NCI-H82 treated with DMSO at 0.1 percent for 48 hours (cell line): ENCODE measurements at regions not wholly inside any gene's neighbourhood (a gene's known extent, or its start where the extent isn't known, plus 50 kb on each side); places are given as distances from the start of the nearest gene placed in this dataset.
"Not testable (repeated sequence)": the region's sequence is repeated elsewhere in the genome, so short reads cannot be mapped to it uniquely, and the experiment has no call there.

Source experiments
- DNase-seq: peaks from one replicate; lab custom pipeline; 2025; ENCODE audit not compliant: unreplicated experiment; lab: John Stamatoyannopoulos, UW

DNA sequence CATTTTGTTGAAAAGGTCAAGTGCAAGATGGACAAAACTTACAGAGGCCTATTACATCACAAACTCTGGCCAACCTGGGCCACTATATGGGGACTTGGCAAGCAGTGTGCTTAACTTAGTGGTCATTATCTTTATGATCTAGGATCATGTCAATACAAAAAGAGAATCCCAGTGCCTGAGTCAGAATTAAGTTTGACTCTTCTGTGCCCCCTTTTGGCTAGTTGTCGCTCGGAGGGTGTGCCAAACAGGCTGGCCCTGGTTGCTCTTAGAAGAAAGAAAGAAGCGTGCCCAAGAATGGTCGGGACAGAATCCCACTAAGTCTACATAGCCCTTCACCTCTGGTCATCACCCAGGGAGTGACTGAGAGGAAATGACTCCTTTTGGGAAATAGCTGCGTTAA is 100.1 kb downstream of the EIF4E start:
- no peak for DNase-seq

GRCh38 chr4:98827661-98828060 is 101.3 kb downstream of the EIF4E start:
- no peak for DNase-seq

- no peak for DNase-seq
These were observed 106.8 kb downstream of the EIF4E start for GRCh38 chr4:98822144-98822543.

DNA sequence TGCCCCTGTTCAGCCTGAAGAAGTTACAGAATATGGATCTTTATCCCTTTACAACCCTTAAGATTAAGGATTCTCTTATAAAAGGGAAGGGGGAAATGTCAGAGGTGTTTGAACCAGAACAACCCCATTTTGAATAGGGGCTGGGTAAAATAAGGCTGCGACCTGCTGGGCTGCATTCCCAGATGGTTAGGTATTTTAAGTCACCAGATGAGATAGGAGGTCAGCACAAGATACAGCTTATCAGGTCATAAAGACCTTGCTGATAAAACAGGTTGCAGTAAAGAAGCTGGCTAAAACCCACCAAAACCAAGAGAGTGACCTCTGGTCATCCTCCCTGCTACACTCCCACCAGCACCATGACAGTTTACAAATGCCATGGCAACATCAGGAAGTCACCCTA is 110.8 kb downstream of the EIF4E start:
- DNase-seq: not testable (repeated sequence)

- DNase-seq: no peak
These were observed 112.1 kb downstream of the EIF4E start for GRCh38 chr4:98816816-98817215.

DNA sequence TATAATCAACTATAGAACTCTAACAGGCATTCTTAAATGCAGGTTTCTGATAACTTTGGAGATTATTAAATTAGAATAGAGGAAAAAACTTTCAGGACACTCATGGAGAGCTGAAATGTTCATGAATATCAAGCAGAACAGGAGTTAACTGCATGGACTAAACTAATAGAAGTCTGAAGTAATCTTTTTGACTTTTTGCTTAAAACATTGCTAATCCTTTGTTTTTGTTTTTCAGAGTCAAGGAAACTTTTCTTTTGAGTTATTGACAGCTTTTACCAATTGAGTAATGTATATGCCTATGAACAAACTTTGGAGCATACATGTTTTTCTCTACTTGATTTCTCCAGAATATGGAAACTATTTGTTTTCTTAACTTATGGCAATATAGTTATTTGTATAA is 112.5 kb downstream of the EIF4E start:
- DNase-seq: no peak

- no peak for DNase-seq
These were observed 124.5 kb downstream of the EIF4E start for GRCh38 chr4:98804403-98804802.

DNA sequence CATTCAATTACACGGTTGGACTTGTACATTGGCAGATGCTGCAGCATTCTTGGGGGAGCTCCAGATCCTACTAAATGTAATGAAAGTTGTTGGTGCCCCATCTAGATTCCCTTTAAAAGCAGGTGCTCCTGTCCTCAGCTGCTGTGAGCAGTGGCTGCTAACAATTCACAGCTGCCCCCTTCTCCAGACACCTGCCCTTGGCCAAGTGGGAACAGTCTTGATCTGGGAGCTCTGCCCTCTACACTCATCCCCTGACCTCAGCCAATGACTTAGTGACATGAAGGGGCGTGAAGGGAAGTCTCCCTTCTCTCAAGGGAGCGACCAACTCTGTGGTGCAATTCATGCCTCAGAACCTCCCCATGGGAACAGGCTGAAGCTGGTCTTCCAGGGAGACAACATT is 125.7 kb downstream of the EIF4E start:
- no peak for DNase-seq

- no peak for DNase-seq
These were observed 126.1 kb downstream of the EIF4E start for GRCh38 chr4:98802770-98803198.

- no peak for DNase-seq
These were observed 127.6 kb downstream of the EIF4E start for GRCh38 chr4:98801259-98801725.

DNA sequence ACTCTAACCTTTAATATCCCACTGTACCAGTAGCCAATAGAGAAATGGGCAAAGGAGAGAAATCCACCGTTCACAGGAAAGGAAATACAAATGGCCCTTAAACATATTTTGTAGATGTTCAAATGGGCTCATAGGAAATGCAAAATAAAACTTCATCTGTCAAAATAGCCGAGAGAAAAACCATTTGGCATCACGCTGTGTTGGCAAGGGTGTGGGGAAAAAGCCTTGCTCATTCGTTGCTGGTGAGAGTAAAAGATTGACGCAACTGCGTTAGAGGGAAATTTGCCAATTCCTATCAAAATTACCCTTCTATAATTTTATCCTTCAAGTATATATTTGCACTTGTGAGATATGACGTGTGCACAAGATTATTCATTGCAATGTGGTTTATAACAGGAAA is 131.9 kb downstream of the EIF4E start:
- no peak for DNase-seq

DNA sequence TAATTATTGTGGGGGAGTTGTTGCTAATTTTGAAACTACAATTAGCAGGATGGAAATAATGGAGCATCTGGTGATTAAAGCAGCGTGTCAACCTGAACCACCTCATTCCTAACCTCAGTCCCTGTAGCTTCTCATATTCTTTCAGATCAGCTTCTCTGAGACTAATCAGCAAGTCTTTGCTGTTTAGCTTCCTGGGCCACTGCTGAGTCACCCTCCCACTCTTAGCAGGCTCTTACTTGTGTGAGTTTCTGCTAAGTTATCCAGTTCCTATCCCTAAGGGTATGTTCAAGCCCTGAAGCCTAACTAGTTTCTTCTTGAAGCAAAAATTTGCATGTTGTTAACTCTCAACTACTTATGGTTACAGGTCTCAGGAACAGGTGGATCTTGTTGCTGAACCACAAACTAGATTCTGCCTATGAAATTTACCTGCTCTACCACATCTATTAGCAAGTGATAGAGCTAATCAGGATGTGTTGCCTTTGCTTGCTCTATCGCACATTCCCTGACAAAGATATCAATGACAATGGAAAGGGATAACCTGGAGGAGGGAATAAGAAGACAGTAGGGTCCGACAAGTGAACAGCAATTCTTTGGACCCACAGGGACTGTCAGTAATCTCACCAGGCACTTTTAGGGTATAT is 134.2 kb downstream of the EIF4E start:
- no peak for DNase-seq

DNA sequence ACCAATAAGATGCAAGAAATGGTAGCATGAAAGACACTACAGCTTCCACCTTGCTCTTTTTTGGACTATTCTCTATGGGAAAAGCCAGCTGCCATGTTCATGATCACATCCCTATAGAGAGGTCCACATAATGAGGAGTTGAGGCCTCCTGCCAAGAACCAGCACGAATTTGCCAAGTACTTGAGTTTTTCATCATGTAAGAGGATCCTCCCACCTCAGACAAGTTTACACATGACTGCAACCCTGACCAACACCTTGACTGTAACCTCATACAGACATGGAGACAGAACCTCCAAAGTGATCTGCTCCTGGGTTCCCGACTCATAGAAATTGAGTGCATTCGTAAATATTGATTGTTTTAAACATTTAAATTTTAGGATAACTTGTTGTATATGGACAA is 135.2 kb upstream of the TSPAN5 start:
- DNase-seq: no peak

GRCh38 chr4:98786866-98787265 is 128.5 kb upstream of the TSPAN5 start:
- no peak for DNase-seq

GRCh38 chr4:98784947-98785706 is 126.7 kb upstream of the TSPAN5 start:
- DNase-seq: no peak

- DNase-seq: no peak
These were observed 123.4 kb upstream of the TSPAN5 start for GRCh38 chr4:98781641-98782357.

DNA sequence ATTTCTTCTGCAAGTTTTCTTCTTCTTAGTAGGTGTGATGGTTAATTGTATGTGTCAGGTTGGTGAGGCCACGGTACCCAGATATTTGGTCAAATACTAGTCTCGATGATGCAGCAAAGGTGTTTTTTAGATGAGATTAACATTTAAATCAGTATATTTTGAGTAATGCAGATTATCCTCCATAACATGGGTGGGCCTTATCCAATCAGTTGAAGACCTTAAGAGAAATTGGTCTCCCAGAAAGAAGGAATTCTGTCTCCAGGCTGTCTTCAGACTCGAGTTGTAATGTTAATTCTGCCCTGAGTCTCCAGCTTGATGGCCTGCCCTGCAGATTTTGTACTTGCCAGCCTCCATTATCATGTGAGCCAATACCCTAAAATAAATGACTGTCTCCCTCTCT is 122.5 kb upstream of the TSPAN5 start:
- no peak for DNase-seq

DNA sequence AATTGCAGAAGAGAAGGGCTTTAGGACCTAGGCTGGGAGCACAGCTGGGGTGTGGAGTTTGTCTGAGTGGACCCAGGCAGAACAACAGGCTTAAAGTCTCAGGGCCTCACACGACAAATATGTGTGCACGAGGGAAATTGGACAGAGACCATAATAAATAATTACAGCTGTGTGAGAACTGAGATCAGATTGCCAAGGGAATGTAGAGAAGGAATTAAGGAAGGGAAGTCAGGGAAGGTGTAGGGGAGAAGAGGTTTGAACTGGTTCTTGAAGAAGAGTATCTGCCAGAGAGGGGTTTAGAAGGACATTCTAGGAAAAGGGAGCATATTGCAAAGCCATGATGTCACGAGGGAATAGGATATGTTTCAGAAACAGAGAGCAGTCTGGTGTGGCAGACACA is 120.7 kb upstream of the TSPAN5 start:
- DNase-seq: no peak

GRCh38 chr4:98778206-98778605 is 119.8 kb upstream of the TSPAN5 start:
- no peak for DNase-seq

DNA sequence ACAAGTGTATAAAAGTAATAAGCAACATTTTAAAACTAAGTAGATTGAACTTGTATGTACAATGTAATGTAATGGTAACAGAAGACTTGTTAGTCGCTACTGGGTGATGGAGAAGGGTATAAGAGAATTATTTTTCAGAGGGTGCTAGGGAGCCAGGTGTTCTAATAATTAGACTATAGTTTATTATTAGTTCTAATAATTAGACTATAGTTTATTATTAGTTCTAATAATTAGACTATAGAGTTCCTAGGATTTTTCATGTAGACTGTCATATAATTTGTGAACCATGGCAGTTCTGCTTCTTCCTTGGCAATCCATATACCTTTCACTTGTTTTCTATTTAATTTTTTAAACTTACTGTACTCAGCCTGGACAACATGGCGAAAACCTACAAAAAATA is 117.3 kb upstream of the TSPAN5 start:
- DNase-seq: no peak

DNA sequence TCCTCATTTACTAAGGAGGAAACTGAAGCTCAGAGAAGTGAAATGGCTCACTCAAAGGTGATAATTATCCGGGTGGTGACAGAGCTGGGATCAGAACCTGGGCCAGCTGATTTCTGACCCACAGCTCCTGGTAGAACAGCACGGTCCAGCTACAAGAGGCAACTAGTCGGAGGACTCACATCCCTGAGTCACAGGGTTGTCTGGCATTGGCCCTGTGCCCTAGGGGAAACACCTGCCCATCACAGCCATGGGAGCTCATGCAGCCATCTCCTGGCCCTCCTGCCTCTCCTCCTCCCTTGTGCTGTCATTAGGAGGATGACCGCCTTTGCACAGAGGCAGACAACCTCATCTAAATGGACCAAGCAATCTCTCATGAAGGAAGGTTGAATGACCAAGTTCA is 115.2 kb upstream of the TSPAN5 start:
- DNase-seq: no peak
